Activated CD8-positive, alpha-beta memory T cell treated with anti-CD3 and anti-CD28 coated beads for 48 hours (primary cell): ENCODE measurements at regions not wholly inside any gene's neighbourhood (a gene's known extent, or its start where the extent isn't known, plus 50 kb on each side); places are given as distances from the start of the nearest gene placed in this dataset.

Source experiments
- DNase-seq, 3 experiments: peaks; one replicate each; pipeline ENCODE4 v3.0.0-alpha.2; 2020; ENCODE audit warnings: low read depth in 2 of 3, low spot score in 2 of 3

DNA sequence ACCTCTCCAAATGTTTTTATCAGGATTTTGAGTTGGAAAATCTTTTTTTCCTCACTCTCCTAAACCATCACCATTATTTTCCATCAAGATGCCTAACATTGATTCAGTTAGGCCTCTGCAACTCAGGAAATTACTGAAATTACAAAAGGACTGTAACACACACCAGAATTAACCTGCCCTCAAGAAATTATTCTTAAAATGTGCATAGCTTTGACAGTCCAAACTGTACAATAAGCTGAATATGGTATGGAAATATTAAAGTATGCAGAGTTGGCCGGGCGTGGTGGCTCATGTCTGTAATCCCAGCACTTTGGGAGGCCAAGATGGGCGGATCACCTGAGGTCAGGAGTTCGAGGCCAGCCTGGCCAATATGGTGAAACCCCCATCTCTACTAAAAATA is 50.2 kb upstream of the PHLPP1 start:
- no peak for DNase-seq
